ACHN (cell line): ENCODE measurements at regions not wholly inside any gene's neighbourhood (a gene's known extent, or its start where the extent isn't known, plus 50 kb on each side); places are given as distances from the start of the nearest gene placed in this dataset.
A peak's percentile ranks its signal among the peaks of the same experiment; 100 is the strongest.
"Not testable (repeated sequence)": the region's sequence is repeated elsewhere in the genome, so short reads cannot be mapped to it uniquely, and the experiment has no call there.

Experiments
- DNase-seq: peaks from one replicate; pipeline ENCODE4 v3.0.0-alpha.2; 2015
- in situ Hi-C: cut with HindIII; loops from 2 replicates; pipeline ENCODE4 v1.10.0; 2017; ENCODE audit warnings: low sequenced_read_pairs, low pct_ligation_motif_present, low pct_unique_long_range_greater_than_20kb

DNA sequence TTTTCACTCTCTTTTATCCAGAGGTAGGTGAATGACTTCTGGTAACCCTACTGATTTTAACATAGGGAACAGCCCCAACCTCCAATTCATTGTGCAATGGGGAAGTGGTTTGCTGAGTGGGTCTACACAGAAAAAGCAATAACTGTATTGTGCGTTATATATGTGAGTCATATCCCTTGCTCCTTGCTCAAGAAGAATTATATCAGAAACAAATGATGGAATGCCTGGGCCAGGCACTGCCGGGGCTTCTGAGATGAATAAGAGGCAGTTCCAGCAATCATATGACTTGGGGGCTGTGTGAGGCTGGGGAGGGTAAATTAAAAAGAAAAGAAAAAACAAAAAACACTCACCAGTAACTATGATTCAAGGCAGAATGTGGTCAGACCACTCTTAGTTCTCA is 79.2 kb upstream of the ABCA1 start:
- in situ Hi-C loops, result no loop called here
- peak; percentile 25 for DNase-seq

DNA sequence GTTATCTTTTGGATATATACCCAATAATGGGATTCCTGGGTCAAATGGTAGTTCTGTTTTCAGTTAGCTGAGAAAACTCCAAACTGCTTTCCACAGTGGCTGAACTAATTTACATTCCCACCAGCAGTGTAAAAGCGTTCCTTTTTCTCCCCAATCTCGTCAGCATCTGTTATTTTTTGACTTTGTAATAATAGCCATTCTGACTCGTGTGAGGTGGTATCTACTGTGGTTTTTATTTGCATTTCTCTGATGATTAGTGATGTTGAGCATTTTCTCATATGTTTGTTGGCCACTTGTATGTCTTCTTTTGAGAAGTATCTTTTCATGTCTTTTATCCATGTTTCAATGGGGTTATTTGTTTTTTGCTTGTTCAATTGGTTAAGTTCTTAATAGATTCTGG is 82.1 kb upstream of the ABCA1 start:
- DNase-seq, result not testable (repeated sequence)

DNA sequence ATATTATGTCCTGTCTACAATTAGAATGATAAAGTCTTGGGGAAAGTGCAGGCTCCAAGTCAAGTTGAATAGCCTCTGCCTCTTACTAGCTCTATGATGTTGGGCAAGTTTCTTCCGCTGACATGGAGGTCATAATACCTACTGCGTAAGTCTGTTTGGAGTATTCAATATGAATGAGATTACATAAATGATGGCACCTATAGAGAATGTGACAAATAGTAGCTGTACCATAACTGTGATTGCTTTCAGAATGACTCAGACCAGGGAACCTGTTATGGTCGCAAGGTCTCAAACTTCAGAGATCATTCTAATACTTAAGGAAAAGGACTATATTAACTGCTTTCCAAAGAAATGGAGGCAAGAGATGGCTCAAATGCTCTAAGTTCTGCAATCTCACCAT is 94.0 kb upstream of the ABCA1 start:
- no peak for DNase-seq
- in situ Hi-C loops, result no loop called here

More for the DNA sequence above, 82.1 kb upstream of the ABCA1 start:
- in situ Hi-C loops, result not testable (repeated sequence)

DNA sequence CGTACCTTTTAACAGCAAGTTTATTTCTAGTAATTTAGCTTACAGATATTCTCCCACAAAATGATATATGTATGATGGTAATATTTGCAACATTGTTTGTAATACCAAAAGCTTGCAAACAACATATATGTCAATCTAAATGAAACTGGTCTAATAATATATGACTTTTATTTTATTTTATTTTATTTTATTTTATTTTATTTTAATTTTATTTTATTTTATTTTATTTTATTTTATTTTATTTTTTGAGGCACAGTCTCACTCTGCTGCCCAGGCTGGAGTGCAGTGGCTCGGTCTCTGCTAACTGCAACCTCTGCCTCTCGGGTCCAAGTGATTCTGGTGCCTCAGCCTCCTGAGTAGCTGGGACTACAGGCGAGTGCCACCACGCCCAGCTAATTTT is 94.6 kb upstream of the ABCA1 start:
- in situ Hi-C loops, DNase-seq: not testable (repeated sequence)

DNA sequence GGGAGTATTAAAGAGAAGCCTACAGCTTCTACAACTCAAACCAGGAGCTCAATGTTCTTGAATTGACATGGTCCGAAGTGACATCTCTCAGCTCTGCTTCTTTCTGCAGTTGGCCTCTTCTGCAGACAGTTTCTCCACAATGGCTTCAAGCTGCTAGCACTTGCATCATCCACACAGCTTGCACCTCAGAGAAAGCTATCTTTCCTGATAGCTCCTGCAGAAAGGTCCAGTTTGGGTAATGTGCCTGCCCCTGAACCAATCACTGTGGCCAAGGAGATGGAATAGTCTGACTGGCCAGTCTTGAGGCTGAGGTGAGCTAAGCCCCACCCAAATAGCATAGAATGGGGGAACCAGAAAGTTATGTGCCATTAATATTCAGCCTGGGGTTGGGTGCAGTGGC is 95.8 kb upstream of the ABCA1 start:
- in situ Hi-C loops, result no loop called here
- no peak for DNase-seq

DNA sequence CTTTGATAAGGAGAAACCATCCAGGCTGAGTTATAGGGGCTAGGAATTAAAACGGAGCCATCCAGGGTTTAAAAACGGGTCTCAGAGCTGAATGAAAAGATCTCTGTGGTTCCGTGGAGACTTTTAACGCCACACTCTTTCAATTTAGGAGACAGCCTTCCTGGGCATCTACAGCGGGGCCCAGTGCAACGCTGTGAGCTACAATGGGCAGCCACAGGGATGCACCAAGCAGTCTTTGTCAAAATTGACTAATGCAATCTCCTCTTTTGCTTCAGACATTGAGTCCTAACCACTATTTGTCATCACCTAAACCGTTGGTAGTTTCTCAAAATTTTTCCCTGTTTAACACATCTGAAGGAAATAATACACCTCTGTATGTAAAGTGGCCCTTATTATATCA is 96.6 kb upstream of the ABCA1 start:
- no peak for DNase-seq
- in situ Hi-C loops, result no loop called here

DNA sequence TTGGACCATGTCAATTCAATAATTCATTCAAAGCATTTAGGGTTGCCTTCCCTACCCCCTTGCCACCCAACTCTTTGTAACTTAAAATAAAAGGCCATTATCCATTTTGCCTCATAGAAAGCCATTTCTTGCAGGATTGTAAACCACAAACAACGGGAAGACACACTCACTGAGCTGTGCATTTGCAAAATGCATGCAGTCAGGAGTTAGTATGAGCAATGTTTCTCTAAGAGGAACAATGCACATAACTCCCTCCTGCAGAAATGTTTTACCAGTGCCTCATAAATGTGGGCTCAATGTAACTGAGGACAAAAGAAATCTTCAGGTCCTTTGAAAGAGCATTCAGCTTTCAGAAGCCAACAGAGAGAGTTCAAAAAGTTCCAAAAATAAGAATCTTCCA is 98.5 kb upstream of the ABCA1 start:
- DNase-seq, result no peak
- in situ Hi-C loops, result no loop called here

DNA sequence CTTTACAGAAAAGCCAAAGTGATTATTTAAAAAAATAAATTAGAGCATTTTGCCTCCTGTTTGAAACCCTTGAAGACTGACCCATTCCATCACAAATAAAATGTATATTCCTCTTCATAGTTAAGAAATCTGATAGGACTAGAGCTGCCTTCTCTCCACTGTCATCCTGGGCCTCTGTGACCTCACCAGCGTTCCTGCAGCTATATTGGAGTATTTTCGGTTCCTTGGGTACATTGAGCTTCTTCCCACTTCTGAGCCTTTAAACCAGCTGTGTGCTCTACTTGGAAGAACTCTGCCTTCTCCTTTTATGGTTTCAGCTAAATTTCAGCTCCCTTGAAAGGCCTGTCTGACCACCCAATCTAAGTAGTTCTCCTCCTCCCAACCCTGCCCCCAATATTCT is 99.1 kb upstream of the ABCA1 start:
- no peak for DNase-seq

DNA sequence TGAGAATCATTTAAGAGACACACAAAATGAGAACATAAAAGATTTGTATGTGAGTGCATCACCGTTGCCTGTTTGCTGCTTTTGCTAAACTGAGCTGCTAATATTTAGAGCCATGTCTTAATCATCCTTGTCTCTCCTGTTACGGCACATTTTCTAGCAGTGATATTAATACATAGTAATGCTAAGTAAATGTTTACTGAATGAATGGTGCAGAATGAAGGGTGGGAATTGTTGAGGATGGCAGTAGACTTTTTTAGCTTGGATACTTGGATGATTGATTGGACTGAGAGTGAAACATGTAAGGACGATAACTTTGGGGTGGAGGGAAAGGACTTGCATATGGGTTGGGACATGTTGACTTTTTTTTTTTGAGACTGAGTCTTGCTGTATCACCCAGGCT is 102.3 kb upstream of the ABCA1 start:
- DNase-seq, result no peak
- in situ Hi-C loops, result no loop called here

More for the DNA sequence above, 99.1 kb upstream of the ABCA1 start:
- in situ Hi-C loops, result no loop called here

DNA sequence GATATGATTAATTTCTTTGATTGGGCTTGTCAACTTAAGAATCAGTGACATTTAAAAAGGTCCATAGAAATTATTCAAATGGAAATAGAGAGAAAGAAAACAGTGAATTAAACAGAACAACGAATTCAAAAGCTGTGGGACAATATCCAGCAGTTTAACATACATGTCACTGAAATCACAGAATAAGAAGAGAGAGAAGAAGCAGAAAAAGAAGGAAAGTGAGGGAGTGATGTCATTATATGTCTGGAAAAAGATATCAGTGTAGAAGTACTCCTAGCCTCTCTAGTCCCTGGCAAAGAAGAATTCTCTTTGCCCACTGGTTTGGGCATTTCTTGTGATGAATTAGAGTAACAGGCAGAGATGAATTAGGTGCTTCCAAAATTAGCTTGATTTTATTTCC is 109.2 kb upstream of the ABCA1 start:
- no peak for DNase-seq
- in situ Hi-C loops, result no loop called here

DNA sequence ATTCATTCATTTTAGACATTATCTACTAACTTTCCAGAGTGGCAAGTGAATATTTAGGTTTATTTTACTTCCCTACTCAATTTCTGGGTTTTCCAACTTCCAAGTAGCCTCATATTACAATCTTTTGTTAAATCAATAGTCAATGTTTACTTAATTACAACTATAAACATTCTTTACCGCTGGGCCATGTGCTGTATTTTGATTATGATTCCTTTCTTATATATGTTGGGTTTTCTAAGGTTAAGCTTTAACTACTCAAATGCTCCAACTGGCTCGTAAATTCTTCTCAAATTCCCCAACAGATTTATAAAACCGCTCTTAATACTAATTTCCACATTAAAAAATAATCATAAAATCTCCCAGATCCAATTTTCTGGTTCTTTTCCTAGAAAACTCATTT is 110.1 kb upstream of the ABCA1 start:
- no peak for DNase-seq
- in situ Hi-C loops, result no loop called here

DNA sequence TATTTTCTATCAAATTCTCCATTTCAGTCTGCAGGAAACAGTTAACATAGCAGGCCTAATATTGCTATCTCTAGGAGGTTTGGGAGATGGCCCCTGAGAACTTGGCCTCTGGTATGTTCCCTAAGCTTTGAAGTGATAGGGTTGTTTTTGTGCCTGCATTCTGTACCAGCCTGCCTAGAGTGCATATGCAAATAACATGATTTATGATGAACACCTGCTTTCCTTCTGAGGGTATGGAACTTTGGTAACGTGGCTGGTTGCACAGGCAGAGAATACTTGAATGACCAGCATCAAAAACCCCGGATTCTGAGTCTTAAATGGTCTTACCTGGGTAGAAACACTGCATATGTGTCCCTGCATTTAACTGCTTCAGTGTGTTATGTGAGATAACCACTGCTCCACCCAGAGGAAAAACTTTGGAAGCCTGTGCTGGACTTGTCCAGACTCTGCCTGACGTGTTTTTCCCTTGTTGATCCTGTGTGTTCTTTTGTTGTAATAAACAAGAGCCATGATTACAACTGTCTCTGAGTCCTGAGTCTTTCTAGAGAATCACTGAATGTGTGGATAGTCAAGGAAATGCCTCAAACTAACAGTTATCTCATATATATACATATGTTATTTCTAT is 111.3 kb upstream of the ABCA1 start:
- in situ Hi-C loops, result no loop called here
- DNase-seq, result no peak

DNA sequence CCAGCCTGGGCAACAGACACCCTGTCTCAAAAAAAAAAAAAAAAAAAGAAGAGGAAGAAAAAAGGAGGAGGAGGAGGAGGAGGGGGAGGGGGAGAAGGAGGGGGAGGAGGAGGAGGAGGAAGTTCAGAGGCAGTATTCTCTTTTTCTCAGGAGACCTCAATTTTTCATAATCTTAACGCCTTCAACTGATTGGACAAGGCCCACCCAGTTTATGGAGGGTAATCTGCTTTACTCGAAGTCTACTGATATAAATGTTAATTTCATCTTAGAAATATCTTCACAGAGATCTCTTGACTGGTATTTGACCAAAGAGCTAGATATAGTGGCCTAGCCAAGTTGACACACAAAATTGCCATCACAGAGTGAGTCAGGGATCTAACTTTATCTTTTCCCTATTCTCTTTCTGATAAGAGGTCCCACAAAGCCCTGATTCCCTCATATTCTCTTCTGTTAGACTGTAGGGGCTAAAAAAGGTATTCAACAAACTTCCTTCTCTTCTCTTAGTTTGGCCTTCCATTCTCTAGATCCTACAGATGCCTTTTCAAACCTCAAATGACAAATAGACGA is 115.5 kb upstream of the ABCA1 start:
- no peak for DNase-seq
- in situ Hi-C loops, result no loop called here

DNA sequence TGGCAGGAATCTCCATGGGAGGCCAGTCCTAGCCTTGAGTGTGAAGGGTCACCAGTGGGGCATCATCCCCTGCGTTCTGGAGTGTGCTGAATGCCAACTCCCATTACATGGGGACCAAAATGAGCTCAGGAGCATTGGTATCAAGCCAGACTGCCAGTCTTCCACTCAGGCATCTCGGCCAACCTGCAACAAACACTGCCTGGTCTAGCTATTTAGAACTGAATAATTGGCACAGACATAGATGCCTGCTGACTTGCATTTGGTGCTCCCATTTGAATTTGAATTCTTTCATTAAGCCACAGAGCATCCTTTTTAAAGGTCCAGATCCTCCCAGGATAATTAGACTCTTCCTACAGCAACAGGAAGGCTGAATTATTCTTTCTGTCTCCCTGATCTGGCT is 116.6 kb upstream of the ABCA1 start:
- in situ Hi-C loops, result no loop called here
- no peak for DNase-seq

DNA sequence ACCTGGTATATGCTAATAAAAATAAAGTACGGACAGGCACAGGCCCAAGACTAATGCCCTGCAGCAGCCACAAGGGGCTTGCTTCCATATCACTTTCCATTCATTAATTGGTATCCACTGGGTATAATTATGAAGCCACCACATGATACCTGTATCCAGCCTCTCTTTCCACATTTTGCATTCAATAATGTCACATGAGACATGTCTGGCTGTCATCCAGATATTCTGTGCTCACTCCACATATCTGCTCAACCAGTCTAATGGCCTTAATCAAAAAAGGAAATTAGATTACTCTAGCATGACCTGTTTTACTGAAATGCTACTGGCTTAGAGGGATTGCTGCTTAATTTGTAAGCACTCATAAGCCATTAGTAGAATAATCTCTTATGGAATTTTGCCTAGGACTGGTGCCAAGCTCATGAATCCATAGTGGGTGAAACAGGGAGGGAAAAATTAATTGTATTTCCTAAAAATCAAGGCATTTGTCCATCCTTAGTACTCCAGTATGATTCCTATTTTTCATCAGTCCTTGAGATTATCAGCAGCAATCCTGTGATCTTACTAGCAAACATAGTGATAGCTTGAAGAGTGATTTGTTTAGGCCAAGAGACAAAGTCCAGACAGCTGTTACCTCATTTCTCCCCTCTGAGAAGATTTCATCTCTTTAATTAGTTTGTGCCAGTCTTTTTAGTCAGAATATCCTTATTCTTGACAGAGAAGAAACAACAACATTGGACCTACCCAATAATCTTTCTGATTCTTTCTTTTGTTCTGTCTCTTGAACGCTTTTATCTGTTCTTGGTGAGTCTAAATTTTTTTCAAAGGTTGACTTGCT is 119.2 kb upstream of the ABCA1 start:
- no peak for DNase-seq
- in situ Hi-C loops, result no loop called here

DNA sequence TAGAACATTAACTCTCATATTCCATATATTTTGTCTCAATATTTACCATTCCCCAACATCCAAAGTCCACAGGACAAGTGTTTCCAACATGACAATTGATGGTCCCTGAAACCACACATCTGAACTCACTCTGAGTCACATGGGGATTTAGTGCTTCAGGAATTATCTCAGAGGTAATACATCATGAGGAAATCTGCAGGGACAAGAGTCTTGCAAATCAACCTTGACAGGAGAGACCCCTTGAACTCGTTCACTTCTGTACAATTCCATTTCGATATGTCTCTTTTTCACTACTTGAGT is 119.7 kb upstream of the ABCA1 start:
- in situ Hi-C loops, result no loop called here

DNA sequence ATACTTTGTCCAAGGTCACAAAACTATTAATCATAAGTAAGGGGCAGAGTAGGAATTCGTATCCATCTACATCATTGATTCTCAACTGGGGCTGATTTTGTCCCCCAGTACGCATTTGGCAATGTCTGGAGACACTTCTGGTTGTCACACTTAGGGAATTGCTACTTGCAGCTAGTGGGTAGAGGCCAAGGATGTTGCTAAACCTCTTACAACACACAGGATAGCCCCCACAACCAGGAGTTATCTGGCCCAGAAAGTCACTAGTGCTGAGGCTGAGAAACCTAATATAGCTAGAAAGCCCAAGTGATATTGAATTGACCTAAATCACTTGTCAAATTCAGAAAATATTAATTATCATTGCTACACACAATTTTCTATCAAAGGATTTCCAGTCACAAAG is 120.4 kb upstream of the ABCA1 start:
- DNase-seq, result no peak
- in situ Hi-C loops, result no loop called here

More for the DNA sequence above, 119.7 kb upstream of the ABCA1 start:
- no peak for DNase-seq

DNA sequence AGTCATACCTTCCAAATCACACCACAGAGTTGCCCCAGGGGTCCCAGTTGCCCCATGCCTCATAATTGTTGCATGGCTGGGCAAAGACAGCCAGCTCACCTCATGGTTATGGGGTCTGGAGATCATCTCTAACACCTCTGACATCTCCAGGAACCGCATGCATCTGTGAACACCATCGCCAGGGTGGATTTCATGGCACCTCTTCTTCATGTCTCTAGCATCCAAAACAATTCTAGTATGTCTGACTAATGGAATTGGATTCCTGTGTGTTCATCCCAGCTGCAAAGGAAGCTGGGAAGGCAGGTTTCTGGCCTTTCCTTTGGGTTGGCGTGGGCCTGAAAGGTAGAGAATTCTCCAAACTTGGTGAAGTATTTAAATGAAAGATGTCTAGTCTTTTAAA is 122.3 kb upstream of the ABCA1 start:
- no peak for DNase-seq
- in situ Hi-C loops, result no loop called here

DNA sequence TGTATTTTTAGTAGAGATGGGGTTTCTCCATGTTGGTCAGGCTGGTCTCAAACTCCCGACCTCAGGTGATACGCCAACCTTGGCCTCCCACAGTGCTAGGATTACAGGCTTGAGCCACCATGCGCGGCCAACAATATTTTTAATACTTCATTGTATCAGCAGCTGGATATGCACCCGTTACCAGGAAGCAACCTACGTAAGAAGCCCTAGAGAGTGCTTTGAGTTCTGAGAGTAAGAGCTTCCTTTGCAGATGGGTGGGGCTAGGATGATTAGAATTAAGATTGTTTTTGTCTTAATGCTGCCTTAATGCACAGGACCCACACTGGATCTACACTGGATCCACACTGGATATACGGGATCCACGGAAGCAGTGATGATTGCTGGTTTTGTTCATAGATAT is 123.9 kb upstream of the ABCA1 start:
- DNase-seq, result no peak
- in situ Hi-C loops, result no loop called here

DNA sequence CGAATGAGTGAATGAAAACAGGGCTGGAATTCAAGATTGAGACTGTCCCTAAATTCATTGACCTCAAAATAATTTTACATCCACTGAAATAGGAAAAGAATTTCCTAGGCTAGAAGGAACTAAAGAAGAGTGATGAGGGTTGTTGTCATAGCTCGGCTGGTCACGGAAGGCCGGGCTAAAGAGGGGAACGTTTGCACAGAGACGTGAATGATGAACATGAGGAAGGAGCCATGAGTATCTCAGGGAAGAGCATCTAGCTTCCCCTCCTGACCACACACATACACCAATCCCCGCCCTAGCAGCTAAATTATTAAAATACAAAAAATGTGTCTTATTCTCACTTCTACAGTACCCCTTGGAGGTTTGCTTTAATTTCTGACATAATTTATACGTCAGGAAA is 124.4 kb upstream of the ABCA1 start:
- in situ Hi-C loops, result no loop called here
- no peak for DNase-seq
